ENCODE measurements at regions not wholly inside any gene's neighbourhood (a gene's known extent, or its start where the extent isn't known, plus 50 kb on each side); places are given as distances from the start of the nearest gene placed in this dataset.
A peak's percentile ranks its signal among the peaks of the same experiment; 100 is the strongest.
"Not testable (repeated sequence)": the region's sequence is repeated elsewhere in the genome, so short reads cannot be mapped to it uniquely, and the experiment has no call there.

DNA sequence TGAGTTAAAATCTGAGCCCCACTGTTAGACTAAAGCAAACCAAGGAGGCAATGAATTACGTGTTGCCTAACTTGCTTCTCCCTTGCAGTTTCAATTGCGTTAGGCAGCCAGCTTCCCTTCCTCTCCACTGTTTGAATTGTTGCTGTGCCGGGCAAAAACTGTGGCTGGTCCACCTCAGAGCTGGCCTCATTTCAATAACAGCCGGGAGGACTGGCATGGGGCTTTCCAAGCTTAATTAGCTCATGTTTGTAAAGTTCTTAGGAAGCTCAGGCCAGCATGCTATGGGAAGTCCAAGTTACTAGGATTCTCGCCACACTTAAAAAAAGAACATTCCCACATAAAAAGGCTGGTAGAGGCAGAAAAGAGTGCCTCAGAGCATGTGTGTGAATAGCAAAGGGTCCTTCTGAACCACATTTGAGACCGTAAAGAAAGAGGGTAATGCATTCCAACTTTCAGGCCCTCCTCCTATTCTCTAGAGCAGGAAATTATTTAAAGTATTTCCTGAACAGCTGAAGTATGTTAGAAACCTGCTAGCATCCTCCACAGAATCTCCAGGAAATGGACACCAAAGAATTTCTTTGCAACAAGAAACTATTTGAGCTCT, 79.0 kb upstream of the SMURF2 start:
- no peaks in the 10 kb centered on the region for H3K36me3 ChIP-seq
- H3K27me3 ChIP-seq, result no peaks in the 10 kb centered on the region
- H3K4me3 ChIP-seq (ENCODE audit: low read depth, low read length), result no peak overlapping the region
- H3K4me1 ChIP-seq, result no peaks in the 10 kb centered on the region
- no peak for DNase-seq
- no peak for TF ChIP-seq CTCF (IDR thresholded peaks at IDR 0.05; ENCODE audit: low read depth, low read length)
- no peaks in the 10 kb centered on the region for H3K9me3 ChIP-seq

DNA sequence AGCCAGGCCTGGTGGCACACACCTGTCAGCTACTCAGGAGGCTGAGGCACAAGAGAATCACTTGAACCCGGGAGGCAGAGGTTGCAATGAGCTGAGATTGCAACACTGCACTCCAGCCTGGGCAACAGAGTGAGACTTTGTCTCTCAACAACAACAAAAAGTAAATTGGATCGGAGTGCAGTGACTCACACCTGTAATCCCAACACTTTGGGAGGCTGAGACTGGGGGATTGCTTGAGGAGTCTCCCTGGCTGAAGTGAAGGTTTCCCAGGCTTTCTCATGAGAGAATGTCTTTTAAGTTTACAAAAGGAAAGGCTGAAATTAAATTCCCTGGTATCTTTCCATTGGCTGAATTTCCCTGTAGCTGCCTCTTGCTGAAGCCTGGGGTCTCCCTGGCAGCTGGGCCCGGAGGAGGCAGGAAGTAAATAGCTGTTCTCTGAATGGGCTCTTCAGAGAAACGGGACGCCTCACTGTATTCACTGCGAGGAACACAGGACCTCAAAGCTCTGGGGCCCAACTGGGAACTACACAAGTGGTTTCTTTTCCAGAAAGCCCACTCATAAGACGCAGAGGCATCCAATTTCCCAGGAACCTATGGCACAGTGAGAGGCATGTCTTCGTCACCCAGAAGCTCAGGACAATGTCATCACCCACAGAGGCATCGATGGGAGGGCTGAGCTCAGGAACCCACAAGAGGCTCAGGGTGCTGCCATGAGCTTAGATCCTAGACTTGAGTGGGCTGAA, 77.4 kb upstream of the SMURF2 start:
- H3K27me3 ChIP-seq, result no peaks in the 10 kb centered on the region
- TF ChIP-seq CTCF (IDR thresholded peaks at IDR 0.05; ENCODE audit: low read depth, low read length), result no peak
- H3K9me3 ChIP-seq, result no peaks in the 10 kb centered on the region
- H3K4me3 ChIP-seq (ENCODE audit: low read depth, low read length), result no peak overlapping the region
- no peaks in the 10 kb centered on the region for H3K4me1 ChIP-seq
- DNase-seq, result no peak
- no peaks in the 10 kb centered on the region for H3K36me3 ChIP-seq

DNA sequence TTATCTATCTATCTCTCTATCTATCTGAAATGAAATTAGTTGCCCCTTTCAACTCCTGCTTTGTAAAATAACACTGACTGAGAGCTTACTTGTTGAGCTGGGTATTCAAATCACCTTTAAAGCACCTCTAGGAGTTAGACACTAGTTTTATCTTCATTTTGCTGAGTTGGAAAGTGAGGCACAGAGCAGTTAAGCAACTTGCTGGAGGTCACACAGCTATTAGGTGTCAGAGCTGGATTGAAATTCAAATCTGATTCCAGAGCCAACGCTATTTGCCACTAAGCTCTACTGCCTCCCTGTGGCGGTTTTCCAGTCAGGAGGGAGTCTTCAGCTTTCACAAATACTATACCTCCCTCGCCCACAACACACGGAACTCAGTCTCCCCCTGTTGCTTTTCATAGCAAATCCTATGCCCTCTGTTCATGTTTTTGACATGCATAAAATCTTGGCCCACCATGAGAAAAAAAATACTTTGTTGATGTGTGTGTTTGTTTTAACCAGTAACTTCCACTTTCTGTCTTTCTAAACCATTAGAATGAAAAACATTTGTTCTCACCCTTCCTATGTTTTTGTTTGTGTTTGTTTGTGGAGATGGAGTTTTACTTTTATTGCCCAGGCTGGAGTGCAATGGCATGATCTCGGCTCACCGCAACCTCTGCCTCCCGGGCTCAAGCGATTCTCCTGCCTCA, 74.8 kb upstream of the SMURF2 start:
- peak; percentile 62 for TF ChIP-seq CTCF (IDR thresholded peaks at IDR 0.05; ENCODE audit: low read depth, low read length)
- H3K4me3 ChIP-seq (ENCODE audit: low read depth, low read length), result no peak overlapping the region
- no peaks in the 10 kb centered on the region for H3K9me3 ChIP-seq
- DNase-seq, result peak; percentile 42
- H3K27me3 ChIP-seq, result no peaks in the 10 kb centered on the region
- H3K4me1 ChIP-seq, result no peaks in the 10 kb centered on the region
- H3K36me3 ChIP-seq, result no peaks in the 10 kb centered on the region

GRCh38 chr17:64732336-64733006, 70.4 kb upstream of the SMURF2 start:
- Histone ChIP-seq H3K36me3 (no peaks in the 10 kb centered on the region), H3K4me1 (no peaks in the 10 kb centered on the region), H3K27me3 (no peaks in the 10 kb centered on the region), H3K4me3 (ENCODE audit: low read depth, low read length) (no peak overlapping the region), H3K9me3 (no peaks in the 10 kb centered on the region)
- DNase-seq, result no peak
- no peak for TF ChIP-seq CTCF (IDR thresholded peaks at IDR 0.05; ENCODE audit: low read depth, low read length)

DNA sequence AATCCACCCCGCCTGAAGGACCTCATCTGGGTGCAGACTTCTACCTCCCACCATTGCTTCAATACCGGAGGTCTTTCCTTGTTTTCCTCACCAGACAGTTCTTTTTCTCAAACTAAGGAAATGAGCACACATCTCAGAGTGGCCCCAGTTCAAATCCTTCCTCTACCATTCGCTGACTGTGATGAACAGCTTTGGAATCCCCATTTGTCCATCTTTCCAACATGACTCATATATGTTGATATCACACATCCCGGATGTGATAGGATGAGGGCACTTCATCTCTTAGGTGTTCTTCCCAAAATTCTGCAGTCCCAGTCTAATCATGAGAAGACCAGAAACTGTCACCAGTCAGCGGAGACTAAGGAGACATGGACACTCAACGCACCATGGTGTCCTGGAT, 67.9 kb upstream of the SMURF2 start:
- H3K9me3 ChIP-seq; H3K36me3 ChIP-seq; H3K4me1 ChIP-seq; DNase-seq; H3K27me3 ChIP-seq; H3K4me3 ChIP-seq (ENCODE audit: low read depth, low read length): not testable (repeated sequence)

GRCh38 chr17:64729201-64729600, 67.1 kb upstream of the SMURF2 start:
- no peak for TF ChIP-seq CTCF (IDR thresholded peaks at IDR 0.05; ENCODE audit: low read depth, low read length)
- Histone ChIP-seq H3K4me3 (ENCODE audit: low read depth, low read length) (no peak overlapping the region), H3K36me3 (no peaks in the 10 kb centered on the region), H3K27me3 (no peaks in the 10 kb centered on the region), H3K4me1 (no peaks in the 10 kb centered on the region), H3K9me3 (no peaks in the 10 kb centered on the region)
- no peak for DNase-seq
